ENCODE measurements at regions not wholly inside any gene's neighbourhood (a gene's known extent, or its start where the extent isn't known, plus 50 kb on each side); places are given as distances from the start of the nearest gene placed in this dataset.
A peak's percentile ranks its signal among the peaks of the same experiment; 100 is the strongest.

DNA sequence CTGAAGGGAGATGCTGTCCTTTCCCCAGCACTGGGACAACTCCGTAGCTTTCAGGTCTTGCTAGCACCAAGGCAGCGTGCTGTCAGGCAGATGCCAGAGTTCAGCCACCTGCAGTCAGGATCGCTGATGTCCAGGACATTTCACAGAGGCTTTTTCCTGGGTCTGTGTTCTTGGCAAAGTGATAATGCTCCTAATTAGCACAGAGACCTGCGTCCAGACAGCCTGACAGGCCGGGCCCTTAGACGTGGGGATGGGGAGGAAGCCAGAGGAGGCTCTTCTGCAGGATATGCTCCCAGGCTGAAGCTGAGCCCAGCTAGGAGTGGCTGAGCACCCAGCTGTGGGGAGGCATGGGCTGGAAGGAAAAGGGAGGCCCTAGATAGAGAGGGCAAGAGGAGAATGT, 82.5 kb upstream of the TBX20 start:
- H3K4me2 ChIP-seq (ENCODE audit: insufficient read depth, low read length, poor library complexity, severe bottlenecking): no peak overlapping the region
- H3K9ac ChIP-seq (ENCODE audit: low read depth, low read length, poor library complexity): no peak overlapping the region
- no peaks in the 10 kb centered on the region for H3K9me3 ChIP-seq (replicated peaks in 1 of 2; ENCODE audit: control insufficient read depth in 2 of 2, insufficient read depth in 1 of 2, low read depth in 1 of 2, low read length in 2 of 2)
- H3K79me1 ChIP-seq (ENCODE audit: low read depth, low read length): no peaks in the 10 kb centered on the region
- H3K23ac ChIP-seq (ENCODE audit: low read depth, low read length, poor library complexity): no peak overlapping the region
- no peaks in the 10 kb centered on the region for H3K27me3 ChIP-seq (ENCODE audit: control insufficient read depth in 3 of 3, insufficient read depth in 3 of 3, low read depth in 1 of 3, low read length in 3 of 3)
- H3K4me3 ChIP-seq (ENCODE audit: low read length in 2 of 2): no peak overlapping the region
- no CpG with 5 or more reads among the region's 6 CpGs for WGBS, 2 donors (ENCODE audit: extremely low coverage in 2 of 2, insufficient read length in 2 of 2, insufficient replicate concordance in 1 of 2)
- H2BK15ac ChIP-seq (ENCODE audit: low read length): no peak overlapping the region
- H2BK120ac ChIP-seq (ENCODE audit: low read depth, low read length): no peak overlapping the region
- H4K8ac ChIP-seq (ENCODE audit: low read depth, low read length): no peak overlapping the region
- no peak overlapping the region for H2BK5ac ChIP-seq (ENCODE audit: low read length)
- H4K91ac ChIP-seq (ENCODE audit: low read depth, low read length, poor library complexity): no peak overlapping the region
- peaks cover 0 to 7% of the 10 kb centered on the region in 2 donors for H3K4me1 ChIP-seq (ENCODE audit: control insufficient read depth in 2 of 2, insufficient read depth in 1 of 2, low read depth in 1 of 2, low read length in 2 of 2)
- no peak overlapping the region for H3K4ac ChIP-seq (ENCODE audit: low read length)
- H2AK5ac ChIP-seq (ENCODE audit: low read depth, low read length): no peak overlapping the region
- no peak for DNase-seq (ENCODE audit: low spot score)
- H2AFZ ChIP-seq (ENCODE audit: low read length): no peak overlapping the region
- H3K14ac ChIP-seq (ENCODE audit: low read length): no peak overlapping the region
- H2BK12ac ChIP-seq (ENCODE audit: low read length): no peak overlapping the region
- H3K36me3 ChIP-seq (replicated peaks in 1 of 2; ENCODE audit: control insufficient read depth in 2 of 2, insufficient read depth in 2 of 2, low read length in 2 of 2): no peaks in the 10 kb centered on the region
- H3K27ac ChIP-seq (replicated peaks; ENCODE audit: low read length): no peak overlapping the region
- no peak overlapping the region for H3K18ac ChIP-seq (ENCODE audit: low read length)

DNA sequence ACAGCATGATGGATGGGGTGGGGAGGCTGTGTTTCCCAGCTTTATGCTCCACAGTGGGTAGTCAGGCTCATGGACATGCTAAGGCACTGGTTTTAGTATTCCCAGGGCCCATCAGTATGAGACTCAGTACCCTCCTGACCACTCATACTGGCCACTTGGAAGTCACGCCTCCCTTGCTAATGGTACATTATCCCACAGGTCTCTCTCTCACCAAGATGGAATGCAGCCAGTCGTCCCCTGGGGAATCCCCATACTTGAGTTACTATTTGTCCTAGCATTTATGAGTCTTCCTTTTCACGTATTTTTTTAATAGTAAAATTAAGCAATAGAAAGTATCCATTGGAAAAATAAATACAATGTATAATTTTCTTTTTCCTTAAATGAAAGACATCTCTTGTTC, 80.6 kb upstream of the TBX20 start:
- H3K4me3 ChIP-seq (ENCODE audit: low read length in 2 of 2): no peak overlapping the region

DNA sequence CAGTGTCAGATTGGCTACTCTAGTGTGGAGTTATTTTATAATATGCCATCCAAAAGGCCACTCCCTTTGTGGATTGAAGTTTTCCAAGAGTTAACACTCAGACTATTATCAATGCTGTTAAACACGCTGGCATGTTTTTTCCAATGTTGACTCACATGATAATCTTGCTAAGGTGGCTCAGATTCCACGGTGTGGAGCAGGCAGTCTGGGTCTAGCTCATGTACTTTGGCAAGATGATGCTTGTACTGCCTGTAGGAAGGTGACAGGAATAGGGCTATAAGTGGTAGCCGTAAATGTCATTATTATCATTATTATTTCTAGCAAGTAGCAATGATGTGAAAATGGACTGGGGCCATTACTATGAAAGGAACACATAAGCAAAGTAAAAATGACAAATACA, 79.4 kb upstream of the TBX20 start:
- H2BK5ac ChIP-seq (ENCODE audit: low read length): no peak overlapping the region
- H3K27me3 ChIP-seq (ENCODE audit: control insufficient read depth in 3 of 3, insufficient read depth in 3 of 3, low read depth in 1 of 3, low read length in 3 of 3): no peaks in the 10 kb centered on the region
- H3K9me3 ChIP-seq (replicated peaks in 1 of 2; ENCODE audit: control insufficient read depth in 2 of 2, insufficient read depth in 1 of 2, low read depth in 1 of 2, low read length in 2 of 2): no peaks in the 10 kb centered on the region
- no peak overlapping the region for H3K9ac ChIP-seq (ENCODE audit: low read depth, low read length, poor library complexity)
- peaks cover 0 to 4% of the 10 kb centered on the region in 2 donors for H3K4me1 ChIP-seq (ENCODE audit: control insufficient read depth in 2 of 2, insufficient read depth in 1 of 2, low read depth in 1 of 2, low read length in 2 of 2)
- H3K4ac ChIP-seq (ENCODE audit: low read length): no peak overlapping the region
- no peaks in the 10 kb centered on the region for H3K79me1 ChIP-seq (ENCODE audit: low read depth, low read length)
- H4K91ac ChIP-seq (ENCODE audit: low read depth, low read length, poor library complexity): no peak overlapping the region
- H3K4me2 ChIP-seq (ENCODE audit: insufficient read depth, low read length, poor library complexity, severe bottlenecking): no peak overlapping the region
- H3K14ac ChIP-seq (ENCODE audit: low read length): no peak overlapping the region
- H2AFZ ChIP-seq (ENCODE audit: low read length): no peak overlapping the region
- H3K36me3 ChIP-seq (replicated peaks in 1 of 2; ENCODE audit: control insufficient read depth in 2 of 2, insufficient read depth in 2 of 2, low read length in 2 of 2): no peaks in the 10 kb centered on the region
- no peak for DNase-seq (ENCODE audit: low spot score)
- no peak overlapping the region for H2BK120ac ChIP-seq (ENCODE audit: low read depth, low read length)
- no peak overlapping the region for H2BK15ac ChIP-seq (ENCODE audit: low read length)
- H2AK5ac ChIP-seq (ENCODE audit: low read depth, low read length): no peak overlapping the region
- H4K8ac ChIP-seq (ENCODE audit: low read depth, low read length): no peak overlapping the region
- H3K23ac ChIP-seq (ENCODE audit: low read depth, low read length, poor library complexity): no peak overlapping the region
- no peak overlapping the region for H3K4me3 ChIP-seq (ENCODE audit: low read length in 2 of 2)
- no CpG with 5 or more reads among the region's 3 CpGs for WGBS, 2 donors (ENCODE audit: extremely low coverage in 2 of 2, insufficient read length in 2 of 2, insufficient replicate concordance in 1 of 2)
- no peak overlapping the region for H3K18ac ChIP-seq (ENCODE audit: low read length)
- no peak overlapping the region for H2BK12ac ChIP-seq (ENCODE audit: low read length)
- no peak overlapping the region for H3K27ac ChIP-seq (replicated peaks; ENCODE audit: low read length)

More for the DNA sequence above, 80.6 kb upstream of the TBX20 start:
- Histone ChIP-seq H2BK15ac (ENCODE audit: low read length) (no peak overlapping the region), H4K8ac (ENCODE audit: low read depth, low read length) (no peak overlapping the region), H2BK5ac (ENCODE audit: low read length) (no peak overlapping the region), H3K23ac (ENCODE audit: low read depth, low read length, poor library complexity) (no peak overlapping the region), H3K79me1 (ENCODE audit: low read depth, low read length) (no peaks in the 10 kb centered on the region), H3K27ac (replicated peaks; ENCODE audit: low read length) (no peak overlapping the region), H3K9ac (ENCODE audit: low read depth, low read length, poor library complexity) (no peak overlapping the region), H3K27me3 (ENCODE audit: control insufficient read depth in 3 of 3, insufficient read depth in 3 of 3, low read depth in 1 of 3, low read length in 3 of 3) (no peaks in the 10 kb centered on the region), H3K4me1 (ENCODE audit: control insufficient read depth in 2 of 2, insufficient read depth in 1 of 2, low read depth in 1 of 2, low read length in 2 of 2) (peaks cover 0 to 4% of the 10 kb centered on the region in 2 donors), H2AK5ac (ENCODE audit: low read depth, low read length) (no peak overlapping the region), H3K36me3 (replicated peaks in 1 of 2; ENCODE audit: control insufficient read depth in 2 of 2, insufficient read depth in 2 of 2, low read length in 2 of 2) (no peaks in the 10 kb centered on the region), H3K4me2 (ENCODE audit: insufficient read depth, low read length, poor library complexity, severe bottlenecking) (no peak overlapping the region), H2BK120ac (ENCODE audit: low read depth, low read length) (no peak overlapping the region), H3K14ac (ENCODE audit: low read length) (no peak overlapping the region), H3K4ac (ENCODE audit: low read length) (no peak overlapping the region), H3K9me3 (replicated peaks in 1 of 2; ENCODE audit: control insufficient read depth in 2 of 2, insufficient read depth in 1 of 2, low read depth in 1 of 2, low read length in 2 of 2) (no peaks in the 10 kb centered on the region), H2BK12ac (ENCODE audit: low read length) (no peak overlapping the region), H2AFZ (ENCODE audit: low read length) (no peak overlapping the region), H3K18ac (ENCODE audit: low read length) (no peak overlapping the region), H4K91ac (ENCODE audit: low read depth, low read length, poor library complexity) (no peak overlapping the region)
- no peak for DNase-seq (ENCODE audit: low spot score)
- no CpG with 5 or more reads among the region's 3 CpGs for WGBS, 2 donors (ENCODE audit: extremely low coverage in 2 of 2, insufficient read length in 2 of 2, insufficient replicate concordance in 1 of 2)

DNA sequence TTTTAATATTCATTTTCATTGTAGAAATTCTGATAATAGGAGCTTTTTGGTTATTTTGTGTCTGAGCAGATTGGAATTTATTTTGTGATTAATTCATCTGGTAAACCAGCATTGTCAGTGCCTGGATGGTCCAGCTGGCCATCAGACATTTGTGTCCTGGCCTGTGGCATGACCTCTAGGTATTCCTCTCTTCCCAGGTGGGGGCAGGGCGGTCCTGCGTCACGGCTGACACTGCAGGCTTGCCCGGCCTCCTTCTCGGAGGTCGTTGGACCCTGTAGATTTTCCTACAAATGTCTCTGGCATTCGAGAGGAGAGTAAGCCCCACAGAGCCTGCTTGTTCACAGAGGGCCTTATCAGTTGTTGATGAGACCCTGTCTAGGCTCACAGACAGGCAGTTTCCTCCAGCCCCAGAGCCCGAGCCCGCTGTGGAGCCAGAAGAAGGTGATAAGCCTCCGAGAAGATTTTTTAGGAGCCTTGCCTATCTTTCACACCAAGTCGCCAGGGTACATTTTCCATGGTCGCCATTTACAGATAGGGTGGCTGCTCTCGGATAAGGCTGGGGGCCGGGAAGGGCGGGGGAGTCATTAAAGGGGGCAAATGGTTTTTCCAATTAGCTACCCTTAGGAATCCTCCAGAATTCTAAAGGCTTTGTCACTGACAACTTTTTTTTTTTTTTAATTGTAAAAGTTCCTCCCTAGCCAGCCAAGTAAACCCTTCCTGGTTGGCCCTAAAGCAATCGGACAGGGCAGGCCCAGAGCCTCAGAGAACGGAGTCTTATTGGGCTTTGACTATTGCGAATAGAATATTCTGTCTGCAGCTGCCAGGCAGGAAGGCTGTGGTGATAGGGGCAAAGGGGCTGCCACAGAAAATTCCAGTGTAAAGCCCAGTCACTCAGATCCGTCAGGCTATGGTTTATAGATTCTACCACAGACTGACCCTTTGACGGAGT, 78.1 kb upstream of the TBX20 start:
- no peaks in the 10 kb centered on the region for H3K27me3 ChIP-seq (ENCODE audit: control insufficient read depth in 3 of 3, insufficient read depth in 3 of 3, low read depth in 1 of 3, low read length in 3 of 3)
- no peak overlapping the region for H2BK15ac ChIP-seq (ENCODE audit: low read length)
- no peaks in the 10 kb centered on the region for H3K79me1 ChIP-seq (ENCODE audit: low read depth, low read length)
- H2AK5ac ChIP-seq (ENCODE audit: low read depth, low read length): no peak overlapping the region
- H3K9me3 ChIP-seq (replicated peaks in 1 of 2; ENCODE audit: control insufficient read depth in 2 of 2, insufficient read depth in 1 of 2, low read depth in 1 of 2, low read length in 2 of 2): no peaks in the 10 kb centered on the region
- no peak overlapping the region for H2BK120ac ChIP-seq (ENCODE audit: low read depth, low read length)
- H2BK12ac ChIP-seq (ENCODE audit: low read length): no peak overlapping the region
- no peak overlapping the region for H3K23ac ChIP-seq (ENCODE audit: low read depth, low read length, poor library complexity)
- no peak overlapping the region for H2AFZ ChIP-seq (ENCODE audit: low read length)
- no peak overlapping the region for H4K8ac ChIP-seq (ENCODE audit: low read depth, low read length)
- peak overlapping the region; percentile 59 for H3K18ac ChIP-seq (ENCODE audit: low read length)
- H3K27ac ChIP-seq (replicated peaks; ENCODE audit: low read length): no peak overlapping the region
- DNase-seq (ENCODE audit: low spot score): no peak
- H3K4me2 ChIP-seq (ENCODE audit: insufficient read depth, low read length, poor library complexity, severe bottlenecking): no peak overlapping the region
- no peak overlapping the region for H3K4ac ChIP-seq (ENCODE audit: low read length)
- peak overlapping the region; percentile 42 for H2BK5ac ChIP-seq (ENCODE audit: low read length)
- no CpG with 5 or more reads among the region's 20 CpGs for WGBS, 2 donors (ENCODE audit: extremely low coverage in 2 of 2, insufficient read length in 2 of 2, insufficient replicate concordance in 1 of 2)
- H3K9ac ChIP-seq (ENCODE audit: low read depth, low read length, poor library complexity): no peak overlapping the region
- H3K4me3 ChIP-seq (ENCODE audit: low read length in 2 of 2): no peak overlapping the region
- peaks cover 0 to 4% of the 10 kb centered on the region in 2 donors for H3K4me1 ChIP-seq (ENCODE audit: control insufficient read depth in 2 of 2, insufficient read depth in 1 of 2, low read depth in 1 of 2, low read length in 2 of 2)
- H3K36me3 ChIP-seq (replicated peaks in 1 of 2; ENCODE audit: control insufficient read depth in 2 of 2, insufficient read depth in 2 of 2, low read length in 2 of 2): no peaks in the 10 kb centered on the region
- no peak overlapping the region for H4K91ac ChIP-seq (ENCODE audit: low read depth, low read length, poor library complexity)
- H3K14ac ChIP-seq (ENCODE audit: low read length): no peak overlapping the region

Measured in neuronal stem cell (in vitro differentiated cells).